HUES48 (cell line): ENCODE measurements at regions not wholly inside any gene's neighbourhood (a gene's known extent, or its start where the extent isn't known, plus 50 kb on each side); places are given as distances from the start of the nearest gene placed in this dataset.

Experiments used
- H3K27ac ChIP-seq: one replicate; pipeline ENCODE4 v1.7.0; 2013; ENCODE audit warnings: low read depth, low read length, inconsistent platforms
- H3K27me3 ChIP-seq: 2 replicates; pipeline ENCODE4 v1.6.1; 2013; ENCODE audit warnings: mild to moderate bottlenecking, low read length; ENCODE audit not compliant: control insufficient read depth, insufficient read depth
- H3K36me3 ChIP-seq: 2 replicates; pipeline ENCODE4 v1.6.1; 2013; ENCODE audit warnings: low read length; ENCODE audit not compliant: control insufficient read depth, insufficient read depth
- H3K4me1 ChIP-seq: 2 replicates; pipeline ENCODE4 v1.6.1; 2013; ENCODE audit warnings: mild to moderate bottlenecking, low read length; ENCODE audit not compliant: control insufficient read depth, insufficient read depth
- H3K4me3 ChIP-seq: 2 replicates; pipeline ENCODE4 v1.5.1; 2013; ENCODE audit warnings: mild to moderate bottlenecking, low read depth, low read length
- H3K9ac ChIP-seq: 2 replicates; pipeline ENCODE4 v1.6.1; 2013; ENCODE audit warnings: mild to moderate bottlenecking, low read depth, low read length, moderate library complexity
- H3K9me3 ChIP-seq: 2 replicates; pipeline ENCODE4 v1.6.1; 2013; ENCODE audit warnings: low read length; ENCODE audit not compliant: control insufficient read depth, insufficient read depth

DNA sequence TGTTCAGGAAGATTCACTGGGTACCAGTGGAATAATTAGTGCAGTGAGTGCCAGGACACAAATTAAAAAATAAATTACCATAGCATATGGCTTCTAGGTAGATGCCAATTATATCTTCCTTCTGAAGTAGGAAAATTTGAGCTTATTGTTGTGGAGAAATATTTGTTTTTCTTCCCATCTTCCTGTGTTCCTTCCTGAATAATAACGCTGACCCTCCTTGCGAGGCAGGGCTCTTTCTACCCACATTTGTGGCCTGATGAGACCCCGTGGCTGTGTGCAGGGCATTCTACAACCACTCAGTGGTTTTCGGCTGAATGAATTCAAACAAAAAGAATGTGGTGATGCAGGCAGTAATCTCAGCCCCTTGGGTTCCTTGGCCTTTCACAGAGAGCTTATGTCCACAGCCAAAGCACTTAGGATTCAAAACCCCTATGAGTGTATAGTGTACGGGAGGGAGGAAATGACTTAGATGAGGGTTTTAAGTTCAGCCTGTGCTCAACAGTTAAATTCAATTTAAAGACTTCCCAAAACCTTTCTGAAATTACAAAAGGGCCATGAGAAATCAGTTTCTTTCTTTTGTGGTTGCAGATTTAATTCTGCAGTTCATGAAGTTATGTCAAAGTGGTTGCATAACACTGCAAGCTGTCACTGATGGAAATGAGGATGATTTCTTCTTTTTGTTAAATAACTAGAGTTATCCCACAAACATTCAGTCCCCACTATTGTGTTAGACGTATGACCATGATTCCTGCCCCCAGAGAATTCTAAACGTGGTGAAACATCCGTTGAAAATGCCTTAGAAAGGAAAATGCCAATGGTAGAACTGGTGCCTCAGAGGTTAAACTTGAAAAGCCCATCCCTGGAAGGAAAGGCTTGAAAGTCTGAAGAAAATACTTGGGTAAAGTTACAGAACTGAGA is 255.3 kb downstream of the FZD1 start:
- H3K4me3 ChIP-seq, result no peak overlapping the region
- H3K4me1 ChIP-seq, result no peaks in the 10 kb centered on the region
- H3K36me3 ChIP-seq, result no peaks in the 10 kb centered on the region
- H3K9me3 ChIP-seq, result no peaks in the 10 kb centered on the region
- H3K9ac ChIP-seq, result no peak overlapping the region
- no peaks in the 10 kb centered on the region for H3K27me3 ChIP-seq
- H3K27ac ChIP-seq, result no peak overlapping the region

DNA sequence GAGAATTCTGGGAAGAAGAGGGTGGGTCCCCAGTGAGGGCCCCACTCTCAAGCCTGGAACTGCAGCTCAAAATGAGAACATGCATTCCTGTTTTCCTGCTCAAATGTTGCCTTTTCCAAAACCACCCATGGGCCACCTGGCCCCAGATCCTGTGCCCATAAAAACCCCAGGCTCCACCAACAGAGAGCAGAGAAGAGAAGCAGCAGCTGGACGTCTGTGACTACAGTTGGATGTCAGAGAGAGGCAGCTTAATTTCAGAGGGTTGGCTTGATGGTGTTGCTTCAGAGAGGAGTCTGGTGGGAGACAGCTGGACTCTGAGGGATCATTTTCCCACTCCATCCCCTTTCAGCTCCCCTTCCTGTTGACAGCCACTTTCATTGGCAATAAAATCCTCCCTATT is 256.4 kb downstream of the FZD1 start:
- no peak overlapping the region for H3K9ac ChIP-seq

DNA sequence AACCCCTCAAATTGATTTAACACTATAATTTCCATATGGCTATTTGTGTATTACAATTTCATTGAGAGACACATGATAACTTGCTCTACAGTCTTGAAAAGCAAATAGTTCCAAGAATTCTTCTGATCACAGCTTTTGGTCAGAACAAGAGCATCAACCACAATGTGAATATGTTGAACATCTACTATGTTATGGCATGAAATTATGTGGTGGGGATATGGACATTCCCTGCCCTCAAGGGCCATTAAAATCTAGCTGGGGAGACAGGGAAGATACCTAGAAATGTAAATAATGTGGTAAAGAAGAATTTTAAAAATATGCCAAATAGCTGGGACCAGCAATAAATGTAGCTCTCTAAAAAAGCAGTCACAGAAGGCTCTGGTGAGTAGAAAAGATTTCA is 262.2 kb downstream of the FZD1 start:
- no peaks in the 10 kb centered on the region for H3K36me3 ChIP-seq
- H3K27me3 ChIP-seq, result no peaks in the 10 kb centered on the region
- no peaks in the 10 kb centered on the region for H3K4me1 ChIP-seq
- no peaks in the 10 kb centered on the region for H3K9me3 ChIP-seq
- no peak overlapping the region for H3K9ac ChIP-seq
- H3K27ac ChIP-seq, result no peak overlapping the region
- H3K4me3 ChIP-seq, result no peak overlapping the region

More for the DNA sequence above, 256.4 kb downstream of the FZD1 start:
- H3K27me3 ChIP-seq, result no peaks in the 10 kb centered on the region
- no peaks in the 10 kb centered on the region for H3K36me3 ChIP-seq
- H3K27ac ChIP-seq, result no peak overlapping the region
- no peak overlapping the region for H3K4me3 ChIP-seq
- H3K4me1 ChIP-seq, result no peaks in the 10 kb centered on the region
- no peaks in the 10 kb centered on the region for H3K9me3 ChIP-seq

DNA sequence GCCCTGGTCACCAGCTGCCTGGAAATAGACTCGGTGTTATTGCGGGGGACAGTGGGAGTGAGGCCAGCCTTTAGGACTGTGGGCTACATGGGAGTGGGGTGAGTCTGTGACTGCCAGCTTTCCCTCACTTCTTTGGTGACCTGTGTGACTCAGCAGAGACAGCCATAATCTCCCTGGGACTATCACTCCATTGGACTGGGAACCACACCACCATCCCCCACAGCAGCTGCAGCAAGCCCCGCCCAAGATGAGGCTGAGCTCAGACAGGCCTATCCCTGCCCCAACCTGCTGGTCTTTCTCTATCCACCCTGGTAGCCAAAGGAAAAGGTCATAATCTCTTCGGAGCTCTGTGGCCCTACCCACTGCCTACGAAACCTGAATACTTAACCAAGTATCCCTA is 263.2 kb downstream of the FZD1 start:
- Histone ChIP-seq H3K9ac (no peak overlapping the region), H3K4me3 (no peak overlapping the region), H3K27me3 (no peaks in the 10 kb centered on the region), H3K9me3 (no peaks in the 10 kb centered on the region), H3K27ac (no peak overlapping the region), H3K36me3 (no peaks in the 10 kb centered on the region), H3K4me1 (no peaks in the 10 kb centered on the region)

DNA sequence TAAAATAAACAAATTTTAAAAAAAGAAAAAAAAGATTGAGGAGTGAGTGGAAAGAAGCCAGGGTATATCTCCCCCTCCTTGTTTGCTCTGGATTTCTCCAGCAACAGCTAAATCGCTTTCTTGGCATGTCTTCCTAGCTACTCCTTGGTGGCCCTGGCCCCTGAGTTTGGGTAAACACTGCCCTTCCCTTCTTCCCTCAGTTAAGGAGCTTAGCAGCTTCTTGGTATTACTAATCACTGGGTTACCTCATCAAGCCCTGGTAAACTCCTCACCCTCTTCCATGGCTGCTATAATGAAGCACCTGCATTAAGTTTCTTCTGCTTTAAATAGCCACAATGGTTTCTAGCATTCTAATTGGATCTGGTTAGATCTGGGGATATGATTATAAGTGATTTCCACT is 269.8 kb downstream of the FZD1 start:
- H3K27ac ChIP-seq, result no peak overlapping the region
- H3K4me1 ChIP-seq, result peaks cover 10% of the 10 kb centered on the region
- no peak overlapping the region for H3K4me3 ChIP-seq
- no peak overlapping the region for H3K9ac ChIP-seq
- H3K36me3 ChIP-seq, result no peaks in the 10 kb centered on the region
- no peaks in the 10 kb centered on the region for H3K9me3 ChIP-seq
- no peaks in the 10 kb centered on the region for H3K27me3 ChIP-seq

DNA sequence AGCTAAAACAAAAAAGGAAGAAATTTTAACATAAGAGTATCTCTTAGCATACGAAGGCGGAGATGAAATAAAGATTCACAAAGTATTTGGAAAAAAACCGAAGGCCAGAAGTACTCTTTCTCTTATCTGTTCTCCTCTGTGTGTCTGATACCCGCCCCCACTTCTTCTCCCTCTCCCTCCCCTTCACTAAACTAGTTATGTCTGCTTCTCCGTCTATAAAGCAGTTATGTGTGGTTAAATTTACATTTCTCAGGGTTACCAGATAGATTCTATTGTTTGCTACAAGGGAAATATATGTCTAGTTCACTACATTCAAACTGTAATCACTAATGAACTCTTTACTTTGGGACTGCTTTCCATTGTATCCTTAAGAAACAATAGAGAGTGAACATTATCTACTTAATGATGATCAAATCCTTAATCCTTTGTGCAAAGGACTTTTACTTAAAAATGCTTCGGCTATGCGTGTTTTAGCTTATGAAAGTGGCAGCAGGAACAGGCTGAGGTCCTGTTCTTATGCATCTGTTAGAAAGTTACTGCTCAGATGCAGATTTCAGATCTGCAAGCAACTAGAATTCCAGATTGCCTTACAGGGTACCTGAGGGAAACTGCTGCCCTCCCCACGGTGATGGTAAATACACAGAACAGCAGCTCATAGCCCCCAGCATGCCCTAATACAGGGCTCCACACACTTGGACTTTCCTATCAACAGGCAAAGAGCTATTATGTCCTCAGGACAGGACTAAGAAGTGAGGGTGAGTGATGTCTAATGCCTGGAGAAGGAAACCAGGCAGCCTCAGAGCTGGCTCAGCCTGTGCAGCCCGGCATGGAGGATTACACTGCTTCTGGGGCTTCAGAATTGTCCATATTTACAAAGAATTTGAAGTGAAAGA is 273.3 kb downstream of the FZD1 start:
- Histone ChIP-seq H3K27ac (no peak overlapping the region), H3K4me1 (peaks cover 10% of the 10 kb centered on the region), H3K27me3 (no peaks in the 10 kb centered on the region), H3K36me3 (no peaks in the 10 kb centered on the region), H3K4me3 (no peak overlapping the region), H3K9ac (no peak overlapping the region), H3K9me3 (no peaks in the 10 kb centered on the region)

DNA sequence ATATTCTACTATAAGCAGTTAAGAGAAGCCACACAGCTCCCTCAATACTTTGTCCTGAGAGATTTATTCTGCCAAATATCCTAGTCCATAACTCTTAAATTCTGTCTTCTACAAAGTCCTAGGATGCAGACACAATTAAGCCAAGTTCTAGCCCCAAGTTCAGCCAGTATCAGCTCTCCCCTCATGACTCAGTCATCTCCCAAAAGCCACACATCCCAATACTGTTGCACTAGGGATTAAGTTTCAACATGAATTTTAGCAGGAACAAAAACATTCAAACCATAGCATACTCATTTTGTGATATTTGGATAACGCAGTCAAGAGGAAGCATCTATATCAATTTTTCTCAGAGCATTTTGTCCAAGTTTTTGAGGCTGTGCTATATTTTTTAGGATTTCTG is 277.4 kb downstream of the FZD1 start:
- no peak overlapping the region for H3K9ac ChIP-seq
- no peak overlapping the region for H3K4me3 ChIP-seq
- H3K27me3 ChIP-seq, result no peaks in the 10 kb centered on the region
- peaks cover 10% of the 10 kb centered on the region for H3K4me1 ChIP-seq
- no peak overlapping the region for H3K27ac ChIP-seq
- no peaks in the 10 kb centered on the region for H3K36me3 ChIP-seq
- H3K9me3 ChIP-seq, result no peaks in the 10 kb centered on the region

DNA sequence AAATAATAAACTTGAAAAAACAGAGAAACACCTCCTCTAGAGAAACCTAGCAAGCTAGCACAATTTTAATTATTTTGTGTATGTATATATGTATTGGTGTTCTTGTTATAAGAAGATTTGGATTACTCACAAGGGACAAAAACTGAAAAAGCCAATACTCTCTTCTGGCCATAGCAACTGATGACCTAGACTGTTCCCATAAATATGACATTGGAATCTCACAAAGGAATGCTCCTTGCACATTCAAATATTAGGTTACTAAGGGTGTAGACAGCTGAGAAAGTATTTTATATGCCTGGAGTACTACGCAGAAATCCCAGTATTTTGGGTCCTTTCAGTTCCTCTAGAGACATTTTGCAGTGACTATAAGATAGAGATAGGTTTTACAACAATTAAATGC is 279.4 kb downstream of the FZD1 start:
- Histone ChIP-seq H3K4me1 (no peaks in the 10 kb centered on the region), H3K27me3 (no peaks in the 10 kb centered on the region), H3K27ac (no peak overlapping the region), H3K9me3 (no peaks in the 10 kb centered on the region), H3K36me3 (no peaks in the 10 kb centered on the region), H3K9ac (no peak overlapping the region), H3K4me3 (no peak overlapping the region)

DNA sequence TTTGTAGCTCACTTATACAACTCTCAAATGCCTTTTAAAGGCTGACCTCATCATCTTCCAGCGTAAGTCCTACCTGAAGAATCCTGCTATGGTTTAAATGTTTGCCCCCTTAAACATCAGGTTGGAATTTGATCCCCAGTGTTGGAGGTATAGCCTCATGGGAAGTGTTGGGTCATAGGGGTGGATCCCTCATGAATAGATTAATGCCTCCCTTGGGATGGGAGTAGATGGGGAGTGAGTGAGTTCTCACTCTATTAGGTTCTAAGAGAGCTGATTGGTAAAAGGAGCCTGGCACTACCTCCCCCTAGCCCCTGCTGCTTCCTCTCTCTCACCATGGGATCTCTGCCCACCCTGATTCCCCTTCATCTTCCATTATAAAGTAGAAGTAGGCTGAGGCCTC is 285.6 kb downstream of the FZD1 start:
- Histone ChIP-seq H3K36me3 (no peaks in the 10 kb centered on the region), H3K9me3 (no peaks in the 10 kb centered on the region), H3K27ac (no peak overlapping the region), H3K4me3 (no peak overlapping the region), H3K27me3 (no peaks in the 10 kb centered on the region), H3K4me1 (0 out of 2 replicates have a peak, but pooled peaks cover 2% of the 10 kb centered on the region), H3K9ac (no peak overlapping the region)

DNA sequence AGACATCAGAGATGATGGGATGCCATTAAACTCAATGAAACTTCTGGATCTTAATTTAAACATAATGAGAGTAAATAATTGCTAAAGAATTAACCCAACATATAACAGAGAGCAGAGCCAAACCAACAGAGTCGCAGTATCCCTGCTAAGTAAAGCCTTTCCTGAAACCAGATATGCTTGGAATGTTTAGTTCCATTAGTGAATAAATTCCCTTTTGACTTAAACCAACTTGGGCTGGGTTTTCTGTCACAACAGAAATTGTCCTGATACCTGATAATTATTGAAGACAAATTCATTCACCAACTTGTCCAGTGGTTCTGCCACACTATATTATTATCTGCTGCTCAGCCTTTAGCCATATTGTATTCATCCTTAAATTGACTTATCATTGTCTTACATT is 286.7 kb downstream of the FZD1 start:
- Histone ChIP-seq H3K9me3 (no peaks in the 10 kb centered on the region), H3K27ac (no peak overlapping the region), H3K4me3 (no peak overlapping the region), H3K27me3 (no peaks in the 10 kb centered on the region), H3K4me1 (0 out of 2 replicates have a peak, but pooled peaks cover 3% of the 10 kb centered on the region), H3K36me3 (no peaks in the 10 kb centered on the region), H3K9ac (no peak overlapping the region)
